Panc1 (cell line): ENCODE measurements at regions not wholly inside any gene's neighbourhood (a gene's known extent, or its start where the extent isn't known, plus 50 kb on each side); places are given as distances from the start of the nearest gene placed in this dataset.

ENCODE experiments used
- ATAC-seq: fragments of 200-7000 bp; cut with Tn5 transposase; 2 replicates; pipeline ENCODE4 v1.9.1; 2020; ENCODE audit warnings: mild to moderate bottlenecking, moderate library complexity
- BruUV-seq: library from RNA; stranded (reverse); fragments of 400-500 nt; replicated peaks from 2 replicates; lab custom pipeline; 2021; lab: Mats Ljungman, UMichigan
- CTCF ChIA-PET: fragments of 300-600 bp; sonication (Branson Sonifier 250); formaldehyde crosslinking; loops from one replicate; lab custom pipeline; 2022; ENCODE audit warnings: antibody characterized with exemption; lab: Charles Lee
- POLR2A ChIA-PET: fragments of 300-600 bp; sonication (Branson Sonifier 250); formaldehyde crosslinking; loops from one replicate; lab custom pipeline; 2022; ENCODE audit warnings: antibody characterized with exemption; lab: Charles Lee
- DNase-seq: peaks from one replicate; pipeline ENCODE4 v3.0.0-alpha.2; 2010; ENCODE audit warnings: low read depth, low spot score
- H3K27ac ChIP-seq: 2 replicates; pipeline ENCODE4 v1.5.1; 2011; ENCODE audit warnings: mild to moderate bottlenecking, low read length, inconsistent platforms
- H3K27me3 ChIP-seq: fragments of 200-500 bp; sonication (Bioruptor generic); 2 replicates; pipeline ENCODE4 v1.6.0; 2014; ENCODE audit warnings: low read length, inconsistent platforms; ENCODE audit not compliant: control insufficient read depth, insufficient read depth
- H3K36me3 ChIP-seq: fragments of 200-500 bp; sonication (Bioruptor generic); 2 replicates; pipeline ENCODE4 v1.5.1; 2014; ENCODE audit warnings: inconsistent platforms, mild to moderate bottlenecking, low read length, moderate library complexity; ENCODE audit not compliant: control insufficient read depth, insufficient read depth
- H3K4me1 ChIP-seq: 2 replicates; pipeline ENCODE4 v1.5.1; 2011; ENCODE audit warnings: inconsistent platforms, mild to moderate bottlenecking, low read length, moderate library complexity; ENCODE audit not compliant: control insufficient read depth, insufficient read depth
- H3K4me3 ChIP-seq, 2 experiments: 2 replicates each; pipeline ENCODE4 v1.5.1; 2011 to 2012; ENCODE audit warnings: low read depth in 2 of 2, low read length in 2 of 2, mild to moderate bottlenecking in 2 of 2, inconsistent platforms in 1 of 2, moderate library complexity in 1 of 2
- H3K9me3 ChIP-seq: fragments of 200-500 bp; sonication (Bioruptor generic); 2 replicates; pipeline ENCODE4 v1.5.1; 2014; ENCODE audit warnings: low read depth, mild to moderate bottlenecking, inconsistent platforms, low read length, moderate library complexity; ENCODE audit not compliant: control insufficient read depth, insufficient read depth
- POLR2AphosphoS5 ChIP-seq: IDR thresholded peaks from 2 replicates; pipeline ENCODE4 v1.6.1; 2012; ENCODE audit warnings: mild to moderate bottlenecking, low read depth, low read length, moderate library complexity
- SIN3A ChIP-seq: IDR thresholded peaks from 2 replicates; pipeline ENCODE4 v1.6.1; 2012; ENCODE audit warnings: low read depth, mild to moderate bottlenecking, low read length, moderate library complexity, borderline replicate concordance; ENCODE audit not compliant: insufficient read depth
- TCF7L2 ChIP-seq: IDR thresholded peaks from 2 replicates; pipeline ENCODE4 v1.6.1; 2011; ENCODE audit warnings: mild to moderate bottlenecking, low read depth, low read length, inconsistent platforms
- in situ Hi-C: cut with HindIII; loops from 2 replicates; pipeline ENCODE4 v1.10.0; 2016; ENCODE audit warnings: low sequenced_read_pairs, low pct_unique_long_range_greater_than_20kb
- intact Hi-C: fragments of 100-400 bp; cut with micrococcal nuclease; formaldehyde crosslinking; loops from one replicate; pipeline ENCODE4 v1.10.0; 2022; ENCODE audit not compliant: unreplicated experiment
- TF ChIP-seq, protein P1 (sequence below): fragments of 450-650 bp; IDR thresholded peaks from 2 replicates; pipeline ENCODE4 v1.5.1; 2017; ENCODE audit warnings: mild to moderate bottlenecking
- TF ChIP-seq, protein P2 (sequence below), 2 experiments: IDR thresholded peaks; 2 replicates each; pipeline ENCODE4 v1.6.1; 2011 to 2012; ENCODE audit warnings: low read depth in 2 of 2, control low read depth in 1 of 2, low read length in 1 of 2, mild to moderate bottlenecking in 1 of 2, moderate library complexity in 1 of 2; ENCODE audit not compliant: insufficient read depth in 1 of 2

DNA sequence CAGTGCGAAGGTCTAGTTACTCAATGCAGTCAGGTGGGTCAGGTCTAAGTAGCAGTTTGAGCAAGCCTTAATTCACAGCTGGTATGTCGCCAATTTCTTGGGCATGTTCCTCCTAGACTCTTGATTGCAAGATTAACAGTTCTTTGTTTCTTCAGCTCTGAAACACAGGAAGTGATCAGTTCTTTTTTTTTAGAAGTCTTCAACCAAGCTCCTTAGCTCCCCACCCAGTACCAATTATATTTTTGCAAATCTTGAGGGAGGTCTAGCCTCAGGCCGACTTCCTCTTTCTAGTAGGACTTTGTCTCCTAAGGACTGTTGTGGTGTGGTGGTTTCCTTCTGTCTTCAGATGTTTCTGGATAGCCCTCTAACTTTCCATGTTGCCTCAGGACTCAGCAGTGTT lies 2054.2 kb downstream of the MAT2B start:
- Histone ChIP-seq H3K9me3 (no peaks in the 10 kb centered on the region), H3K36me3 (no peaks in the 10 kb centered on the region), H3K27me3 (no peaks in the 10 kb centered on the region), H3K4me1 (no peaks in the 10 kb centered on the region), H3K27ac (no peak overlapping the region), H3K4me3 (no peak overlapping the region)
- DNase-seq (no peak), ATAC-seq (no peak)
- TF ChIP-seq SIN3A = no peak
- TF ChIP-seq POLR2AphosphoS5 = no peak
- ChIA-PET POLR2A (no interaction called here), CTCF (no interaction called here)
- BruUV-seq = no TSS peak
- in situ Hi-C loops = no loop called here
- intact Hi-C loops = no loop called here

DNA sequence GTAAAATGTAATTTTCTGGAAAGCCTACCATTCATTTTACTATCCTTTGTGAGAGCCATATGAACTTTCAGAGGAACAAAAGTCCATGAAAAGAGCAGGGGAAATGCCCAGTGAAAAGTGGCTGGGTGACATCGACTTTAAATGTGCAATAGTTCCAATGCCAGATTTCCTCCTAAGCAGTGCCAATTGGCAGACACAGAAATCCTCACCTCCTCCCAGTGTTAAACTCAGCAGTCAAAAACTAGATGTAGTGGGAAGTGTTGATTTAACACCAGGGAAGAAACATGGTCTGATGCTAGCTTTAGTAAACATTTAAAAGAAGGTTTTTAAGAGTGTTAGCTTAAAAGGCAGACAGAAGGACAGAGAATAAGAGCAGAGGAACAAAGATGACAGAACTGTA lies 2055.2 kb downstream of the MAT2B start:
- BruUV-seq = no TSS peak

DNA sequence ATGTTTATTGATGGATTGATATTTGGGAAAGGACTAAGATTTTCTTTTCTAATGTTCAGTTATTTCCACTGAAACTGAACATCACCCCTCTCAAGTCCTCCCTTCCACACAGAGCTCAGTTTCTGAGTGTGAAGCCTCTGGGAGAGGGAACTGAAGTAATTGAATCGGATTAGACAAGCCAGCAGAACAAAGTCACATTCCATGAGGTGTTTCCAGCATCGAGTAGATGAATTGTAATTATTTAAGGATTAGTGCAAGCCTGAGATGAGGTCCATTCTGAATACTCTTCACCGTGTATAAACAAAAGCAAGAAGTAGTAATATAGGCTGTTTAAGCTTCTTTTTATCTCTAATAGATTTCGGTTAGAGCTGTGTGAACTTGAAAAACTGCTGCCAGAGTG lies 2060.5 kb downstream of the MAT2B start:
- H3K9me3 ChIP-seq = no peaks in the 10 kb centered on the region
- no peaks in the 10 kb centered on the region for H3K27me3 ChIP-seq
- no peaks in the 10 kb centered on the region for H3K4me1 ChIP-seq
- intact Hi-C loops (no loop called here), in situ Hi-C loops (no loop called here)
- CTCF ChIA-PET = no interaction called here
- POLR2A ChIA-PET = no interaction called here
- DNase-seq = no peak
- no TSS peak for BruUV-seq
- H3K36me3 ChIP-seq = no peaks in the 10 kb centered on the region
- H3K4me3 ChIP-seq = no peak overlapping the region
- no peak for TF ChIP-seq SIN3A
- TF ChIP-seq POLR2AphosphoS5 = no peak
- TF ChIP-seq, protein P1, sequence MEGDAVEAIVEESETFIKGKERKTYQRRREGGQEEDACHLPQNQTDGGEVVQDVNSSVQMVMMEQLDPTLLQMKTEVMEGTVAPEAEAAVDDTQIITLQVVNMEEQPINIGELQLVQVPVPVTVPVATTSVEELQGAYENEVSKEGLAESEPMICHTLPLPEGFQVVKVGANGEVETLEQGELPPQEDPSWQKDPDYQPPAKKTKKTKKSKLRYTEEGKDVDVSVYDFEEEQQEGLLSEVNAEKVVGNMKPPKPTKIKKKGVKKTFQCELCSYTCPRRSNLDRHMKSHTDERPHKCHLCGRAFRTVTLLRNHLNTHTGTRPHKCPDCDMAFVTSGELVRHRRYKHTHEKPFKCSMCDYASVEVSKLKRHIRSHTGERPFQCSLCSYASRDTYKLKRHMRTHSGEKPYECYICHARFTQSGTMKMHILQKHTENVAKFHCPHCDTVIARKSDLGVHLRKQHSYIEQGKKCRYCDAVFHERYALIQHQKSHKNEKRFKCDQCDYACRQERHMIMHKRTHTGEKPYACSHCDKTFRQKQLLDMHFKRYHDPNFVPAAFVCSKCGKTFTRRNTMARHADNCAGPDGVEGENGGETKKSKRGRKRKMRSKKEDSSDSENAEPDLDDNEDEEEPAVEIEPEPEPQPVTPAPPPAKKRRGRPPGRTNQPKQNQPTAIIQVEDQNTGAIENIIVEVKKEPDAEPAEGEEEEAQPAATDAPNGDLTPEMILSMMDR = no peak
- no peak for TF ChIP-seq TCF7L2
- TF ChIP-seq, protein P2, sequence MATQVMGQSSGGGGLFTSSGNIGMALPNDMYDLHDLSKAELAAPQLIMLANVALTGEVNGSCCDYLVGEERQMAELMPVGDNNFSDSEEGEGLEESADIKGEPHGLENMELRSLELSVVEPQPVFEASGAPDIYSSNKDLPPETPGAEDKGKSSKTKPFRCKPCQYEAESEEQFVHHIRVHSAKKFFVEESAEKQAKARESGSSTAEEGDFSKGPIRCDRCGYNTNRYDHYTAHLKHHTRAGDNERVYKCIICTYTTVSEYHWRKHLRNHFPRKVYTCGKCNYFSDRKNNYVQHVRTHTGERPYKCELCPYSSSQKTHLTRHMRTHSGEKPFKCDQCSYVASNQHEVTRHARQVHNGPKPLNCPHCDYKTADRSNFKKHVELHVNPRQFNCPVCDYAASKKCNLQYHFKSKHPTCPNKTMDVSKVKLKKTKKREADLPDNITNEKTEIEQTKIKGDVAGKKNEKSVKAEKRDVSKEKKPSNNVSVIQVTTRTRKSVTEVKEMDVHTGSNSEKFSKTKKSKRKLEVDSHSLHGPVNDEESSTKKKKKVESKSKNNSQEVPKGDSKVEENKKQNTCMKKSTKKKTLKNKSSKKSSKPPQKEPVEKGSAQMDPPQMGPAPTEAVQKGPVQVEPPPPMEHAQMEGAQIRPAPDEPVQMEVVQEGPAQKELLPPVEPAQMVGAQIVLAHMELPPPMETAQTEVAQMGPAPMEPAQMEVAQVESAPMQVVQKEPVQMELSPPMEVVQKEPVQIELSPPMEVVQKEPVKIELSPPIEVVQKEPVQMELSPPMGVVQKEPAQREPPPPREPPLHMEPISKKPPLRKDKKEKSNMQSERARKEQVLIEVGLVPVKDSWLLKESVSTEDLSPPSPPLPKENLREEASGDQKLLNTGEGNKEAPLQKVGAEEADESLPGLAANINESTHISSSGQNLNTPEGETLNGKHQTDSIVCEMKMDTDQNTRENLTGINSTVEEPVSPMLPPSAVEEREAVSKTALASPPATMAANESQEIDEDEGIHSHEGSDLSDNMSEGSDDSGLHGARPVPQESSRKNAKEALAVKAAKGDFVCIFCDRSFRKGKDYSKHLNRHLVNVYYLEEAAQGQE (IDR thresholded peaks at IDR 0.05; ENCODE audit: insufficient read depth in 1 of 2, low read depth in 2 of 2, low read length in 1 of 2) = no peak
- H3K27ac ChIP-seq = no peak overlapping the region
- ATAC-seq = no peak

More for the DNA sequence above, 2055.2 kb downstream of the MAT2B start:
- no peak for ATAC-seq
- Histone ChIP-seq H3K9me3 (no peaks in the 10 kb centered on the region), H3K27me3 (no peaks in the 10 kb centered on the region), H3K4me3 (no peak overlapping the region), H3K27ac (no peak overlapping the region), H3K36me3 (no peaks in the 10 kb centered on the region), H3K4me1 (no peaks in the 10 kb centered on the region)
- no peak for TF ChIP-seq POLR2AphosphoS5
- no peak for TF ChIP-seq TCF7L2
- TF ChIP-seq, protein P1 = no peak
- TF ChIP-seq, protein P2 (IDR thresholded peaks at IDR 0.05; ENCODE audit: insufficient read depth in 1 of 2, low read depth in 2 of 2, low read length in 1 of 2) = no peak
- no peak for TF ChIP-seq SIN3A
- POLR2A ChIA-PET = no interaction called here
- no peak for DNase-seq
- in situ Hi-C loops = no loop called here
- CTCF ChIA-PET = no interaction called here
- intact Hi-C loops = no loop called here
